Vagina (tissue), 2 donors: ENCODE measurements at regions not wholly inside any gene's neighbourhood (a gene's known extent, or its start where the extent isn't known, plus 50 kb on each side); places are given as distances from the start of the nearest gene placed in this dataset.

Experiments
- POLR2A ChIP-seq, 2 donors: fragments of 450-650 bp; IDR thresholded peaks; one replicate each; pipeline ENCODE4 v1.6.1; 2017; ENCODE audit warnings: antibody characterized with exemption in 2 of 2, mild to moderate bottlenecking in 2 of 2, moderate library complexity in 2 of 2
- POLR2AphosphoS5 ChIP-seq, 2 donors: sonication (generic); formaldehyde crosslinking; IDR thresholded peaks; one replicate each; pipeline ENCODE4 v1.9.0; 2017; ENCODE audit warnings: antibody characterized with exemption in 2 of 2, mild to moderate bottlenecking in 2 of 2, low read depth in 1 of 2; ENCODE audit not compliant: insufficient read depth in 1 of 2
- TF ChIP-seq, protein P1 (sequence below), 3 experiments: fragments of 450-650 bp in 2 of 3; fragments of 200-600 bp in 1 of 3; sonication (generic) in 1 of 3; IDR thresholded peaks; one replicate each; pipeline ENCODE4 v1.5.1; 2017 to 2019; ENCODE audit warnings: antibody characterized with exemption in 3 of 3, mild to moderate bottlenecking in 2 of 3, moderate library complexity in 2 of 3

DNA sequence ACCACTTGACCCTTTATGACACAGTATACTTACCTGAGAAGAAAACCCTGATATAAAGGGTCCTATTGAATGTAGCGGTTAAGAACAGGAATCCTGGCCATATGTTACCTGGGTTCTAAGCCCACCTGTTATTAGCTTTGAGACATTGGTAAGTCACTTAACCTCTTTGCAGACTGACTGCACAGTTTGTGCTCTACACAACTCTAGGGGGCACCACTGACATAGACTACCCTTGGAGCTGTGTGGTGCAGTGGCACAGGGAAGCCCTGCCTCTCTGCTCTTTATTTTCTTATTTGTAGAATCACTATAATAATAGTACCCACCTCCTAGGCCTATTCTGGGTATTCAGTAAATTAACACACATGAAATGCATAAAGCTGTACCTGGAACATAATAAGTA is 165.6 kb downstream of the C1orf94 start:
- TF ChIP-seq POLR2A (IDR thresholded peaks at IDR 0.05) (no peak), POLR2AphosphoS5 (IDR thresholded peaks at IDR 0.05; ENCODE audit: insufficient read depth in 1 of 2, low read depth in 1 of 2) (no peak)
- TF ChIP-seq, protein P1, sequence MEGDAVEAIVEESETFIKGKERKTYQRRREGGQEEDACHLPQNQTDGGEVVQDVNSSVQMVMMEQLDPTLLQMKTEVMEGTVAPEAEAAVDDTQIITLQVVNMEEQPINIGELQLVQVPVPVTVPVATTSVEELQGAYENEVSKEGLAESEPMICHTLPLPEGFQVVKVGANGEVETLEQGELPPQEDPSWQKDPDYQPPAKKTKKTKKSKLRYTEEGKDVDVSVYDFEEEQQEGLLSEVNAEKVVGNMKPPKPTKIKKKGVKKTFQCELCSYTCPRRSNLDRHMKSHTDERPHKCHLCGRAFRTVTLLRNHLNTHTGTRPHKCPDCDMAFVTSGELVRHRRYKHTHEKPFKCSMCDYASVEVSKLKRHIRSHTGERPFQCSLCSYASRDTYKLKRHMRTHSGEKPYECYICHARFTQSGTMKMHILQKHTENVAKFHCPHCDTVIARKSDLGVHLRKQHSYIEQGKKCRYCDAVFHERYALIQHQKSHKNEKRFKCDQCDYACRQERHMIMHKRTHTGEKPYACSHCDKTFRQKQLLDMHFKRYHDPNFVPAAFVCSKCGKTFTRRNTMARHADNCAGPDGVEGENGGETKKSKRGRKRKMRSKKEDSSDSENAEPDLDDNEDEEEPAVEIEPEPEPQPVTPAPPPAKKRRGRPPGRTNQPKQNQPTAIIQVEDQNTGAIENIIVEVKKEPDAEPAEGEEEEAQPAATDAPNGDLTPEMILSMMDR (IDR thresholded peaks at IDR 0.05) = no peak
